MM.1S (cell line): ENCODE measurements at regions not wholly inside any gene's neighbourhood (a gene's known extent, or its start where the extent isn't known, plus 50 kb on each side); places are given as distances from the start of the nearest gene placed in this dataset.
"Not testable (repeated sequence)": the region's sequence is repeated elsewhere in the genome, so short reads cannot be mapped to it uniquely, and the experiment has no call there.

Experiments
- DNase-seq: peaks from one replicate; pipeline ENCODE4 v3.0.0-alpha.2; 2015
- H2AFZ ChIP-seq: fragments of 300-600 bp; sonication (generic); 2 replicates; pipeline ENCODE4 v1.6.0; 2016; ENCODE audit warnings: antibody characterized with exemption, low read length
- H3F3A ChIP-seq: fragments of 300-600 bp; sonication (generic); 2 replicates; pipeline ENCODE4 v1.6.1; 2016; ENCODE audit warnings: mild to moderate bottlenecking, antibody characterized with exemption, low read length, moderate library complexity, mixed read lengths; ENCODE audit not compliant: insufficient read depth
- H3K27ac ChIP-seq: fragments of 300-600 bp; sonication (generic); 2 replicates; pipeline ENCODE4 v1.5.1; 2016; ENCODE audit warnings: mild to moderate bottlenecking, low read length
- H3K27me3 ChIP-seq: fragments of 300-600 bp; sonication (generic); replicated peaks from 2 replicates; pipeline ENCODE4 v1.6.0; 2016; ENCODE audit warnings: low read length; ENCODE audit not compliant: insufficient read depth
- H3K36me3 ChIP-seq: fragments of 300-600 bp; sonication (generic); replicated peaks from 2 replicates; pipeline ENCODE4 v1.6.1; 2016; ENCODE audit warnings: mild to moderate bottlenecking, low read length, mixed read lengths; ENCODE audit not compliant: insufficient read depth
- H3K4me1 ChIP-seq: fragments of 300-600 bp; sonication (generic); 2 replicates; pipeline ENCODE4 v1.6.1; 2016; ENCODE audit warnings: low read length, mixed read lengths
- H3K4me2 ChIP-seq: fragments of 300-600 bp; sonication (generic); 2 replicates; pipeline ENCODE4 v1.6.0; 2016; ENCODE audit warnings: low read depth, low read length
- H3K4me3 ChIP-seq: fragments of 300-600 bp; sonication (generic); 2 replicates; pipeline ENCODE4 v1.5.1; 2016; ENCODE audit warnings: low read length, mixed read lengths
- H3K79me2 ChIP-seq: fragments of 300-600 bp; sonication (generic); 2 replicates; pipeline ENCODE4 v1.6.1; 2016; ENCODE audit warnings: mixed run types, low read length, mixed read lengths
- H3K9ac ChIP-seq: fragments of 300-600 bp; sonication (generic); 2 replicates; pipeline ENCODE4 v1.6.1; 2016; ENCODE audit warnings: low read length, mixed read lengths
- H3K9me2 ChIP-seq: fragments of 300-600 bp; sonication (generic); replicated peaks from 2 replicates; pipeline ENCODE4 v1.6.1; 2016; ENCODE audit warnings: mild to moderate bottlenecking, low read length, mixed read lengths; ENCODE audit not compliant: insufficient read depth
- H3K9me3 ChIP-seq: fragments of 300-600 bp; sonication (generic); replicated peaks from 2 replicates; pipeline ENCODE4 v1.6.1; 2016; ENCODE audit warnings: mild to moderate bottlenecking, low read length, mixed read lengths; ENCODE audit not compliant: insufficient read depth
- H4K20me1 ChIP-seq: fragments of 300-600 bp; sonication (generic); 2 replicates; pipeline ENCODE4 v1.6.1; 2016; ENCODE audit warnings: mild to moderate bottlenecking, low read length, moderate library complexity, mixed read lengths; ENCODE audit not compliant: insufficient read depth
- CTCF ChIP-seq: fragments of 300-600 bp; sonication (generic); IDR thresholded peaks from 2 replicates; pipeline ENCODE4 v1.5.1; 2016; ENCODE audit warnings: antibody characterized with exemption, low read length, mixed read lengths
- EZH2 ChIP-seq: fragments of 300-600 bp; sonication (generic); optimal IDR thresholded peaks from 2 replicates; pipeline ENCODE3; 2017; ENCODE audit warnings: low read depth, mild to moderate bottlenecking, antibody characterized with exemption, low read length, mixed read lengths
- EZH2phosphoT487 ChIP-seq: fragments of 300-600 bp; sonication (generic); IDR thresholded peaks from 2 replicates; pipeline ENCODE4 v1.6.1; 2018; ENCODE audit warnings: antibody characterized with exemption, low read length

- Histone ChIP-seq H3K36me3 (no peaks in the 10 kb centered on the region), H3K9me2 (no peaks in the 10 kb centered on the region), H3K4me3 (no peak overlapping the region), H3K27ac (no peak overlapping the region), H2AFZ (no peak overlapping the region), H3K27me3 (no peaks in the 10 kb centered on the region), H3K9ac (no peak overlapping the region), H3F3A (no peaks in the 10 kb centered on the region), H3K79me2 (no peaks in the 10 kb centered on the region), H4K20me1 (no peaks in the 10 kb centered on the region), H3K9me3 (no peaks in the 10 kb centered on the region), H3K4me2 (no peak overlapping the region), H3K4me1 (peaks cover 13% of the 10 kb centered on the region; the same call in 1 of the 2 replicates)
- DNase-seq: no peak
- no peak for TF ChIP-seq EZH2phosphoT487
- no peak for TF ChIP-seq CTCF
- no peak for TF ChIP-seq EZH2
Observed at GRCh38 chr1:65082346-65083040, 65.5 kb upstream of the AK4 start.

GRCh38 chr1:65083263-65083896 is 64.6 kb upstream of the AK4 start:
- Histone ChIP-seq H3K9ac (no peak overlapping the region), H3K4me2 (no peak overlapping the region), H3K27ac (no peak overlapping the region), H3K27me3 (no peaks in the 10 kb centered on the region), H4K20me1 (no peaks in the 10 kb centered on the region), H3F3A (no peaks in the 10 kb centered on the region), H3K36me3 (no peaks in the 10 kb centered on the region), H2AFZ (no peak overlapping the region), H3K9me2 (no peaks in the 10 kb centered on the region), H3K79me2 (no peaks in the 10 kb centered on the region), H3K9me3 (no peaks in the 10 kb centered on the region), H3K4me3 (no peak overlapping the region), H3K4me1 (peaks cover 13% of the 10 kb centered on the region; the same call in 1 of the 2 replicates)
- TF ChIP-seq CTCF (no peak), EZH2 (no peak), EZH2phosphoT487 (no peak)
- DNase-seq: no peak

GRCh38 chr1:65084066-65084465 is 63.9 kb upstream of the AK4 start:
- Histone ChIP-seq H3K27ac (no peak overlapping the region), H3K9me2 (no peaks in the 10 kb centered on the region), H3K27me3 (no peaks in the 10 kb centered on the region), H3K9ac (no peak overlapping the region), H4K20me1 (no peaks in the 10 kb centered on the region), H3K36me3 (no peaks in the 10 kb centered on the region), H3K4me1 (peaks cover 13% of the 10 kb centered on the region; the same call in 1 of the 2 replicates), H3F3A (no peaks in the 10 kb centered on the region), H3K4me2 (no peak overlapping the region), H3K4me3 (no peak overlapping the region), H3K9me3 (no peaks in the 10 kb centered on the region), H3K79me2 (no peaks in the 10 kb centered on the region), H2AFZ (no peak overlapping the region)
- DNase-seq: no peak
- no peak for TF ChIP-seq EZH2
- TF ChIP-seq CTCF: no peak
- TF ChIP-seq EZH2phosphoT487: no peak

GRCh38 chr1:65087519-65087918 is 60.5 kb upstream of the AK4 start:
- H3K4me2 ChIP-seq, H4K20me1 ChIP-seq, H3K9me2 ChIP-seq, H3K79me2 ChIP-seq, H3K9me3 ChIP-seq, H3K27ac ChIP-seq, H3K4me3 ChIP-seq, H3K9ac ChIP-seq, DNase-seq, H3K36me3 ChIP-seq, H3F3A ChIP-seq, H3K27me3 ChIP-seq, H2AFZ ChIP-seq: not testable (repeated sequence)
- peaks cover 13% of the 10 kb centered on the region; the same call in 1 of the 2 replicates for H3K4me1 ChIP-seq
